MV-4-11 (cell line): ENCODE measurements at regions not wholly inside any gene's neighbourhood (a gene's known extent, or its start where the extent isn't known, plus 50 kb on each side); places are given as distances from the start of the nearest gene placed in this dataset.

Experiments used
- DNase-seq: peaks from one replicate; lab custom pipeline; 2025; lab: John Stamatoyannopoulos, UW

DNA sequence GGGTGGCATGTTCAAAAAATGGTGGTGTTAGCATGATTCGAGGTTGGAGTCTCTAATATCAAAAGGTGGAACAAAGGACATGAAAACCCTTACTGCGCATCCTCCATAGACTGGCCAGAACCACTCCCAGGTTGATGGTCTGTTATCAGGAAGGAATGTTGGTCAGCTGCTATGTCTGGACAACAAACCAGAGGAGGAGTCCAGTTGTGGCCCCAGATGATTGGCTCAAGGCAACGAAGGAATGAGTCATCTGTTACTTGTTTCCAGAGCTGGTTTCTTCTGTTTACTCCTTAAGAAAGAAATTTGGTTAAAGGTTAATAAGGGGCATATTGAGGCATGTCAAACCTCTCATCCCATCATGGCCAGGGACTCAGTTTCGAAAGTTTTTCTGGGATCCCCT, 56.8 kb upstream of the GRIA4 start:
- DNase-seq = no peak

DNA sequence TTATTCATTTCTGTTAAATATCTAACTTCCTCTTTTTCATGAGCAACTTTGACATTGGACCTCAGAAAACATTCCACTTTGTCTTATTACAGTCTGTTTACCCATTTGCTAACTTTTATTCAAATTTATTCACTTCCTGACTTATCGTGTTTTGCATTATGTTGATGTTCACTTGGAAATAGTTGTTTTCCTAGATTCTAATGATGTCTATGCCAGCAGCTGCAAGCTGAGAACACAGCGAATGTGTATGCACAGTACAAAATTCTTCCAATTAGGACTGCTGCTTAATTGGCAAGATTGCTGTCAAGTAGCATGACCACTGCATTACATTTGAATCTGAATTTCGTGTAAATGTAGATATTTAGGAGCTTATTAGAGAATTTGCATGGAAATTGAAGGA, 61.5 kb upstream of the GRIA4 start:
- peak; percentile 3 for DNase-seq

DNA sequence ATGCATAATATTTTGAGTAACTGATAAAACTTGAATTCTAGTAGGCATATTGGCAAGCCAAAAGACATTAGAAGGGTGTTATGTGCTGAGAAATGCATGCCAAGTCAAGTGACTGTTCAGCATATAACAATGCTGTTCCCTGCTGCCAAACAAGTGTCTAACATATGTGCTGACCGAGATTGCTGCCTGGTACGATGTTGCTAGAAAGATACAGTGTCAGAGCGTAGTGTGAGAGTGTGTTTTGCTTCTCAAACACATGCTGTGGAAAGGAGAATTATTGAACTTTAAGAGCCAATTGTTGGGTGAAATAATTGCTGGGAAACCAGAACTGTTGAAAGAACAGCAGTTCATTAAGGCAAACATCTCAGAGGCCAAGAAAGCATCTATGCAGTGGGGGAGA, 71.3 kb upstream of the GRIA4 start:
- DNase-seq = no peak

DNA sequence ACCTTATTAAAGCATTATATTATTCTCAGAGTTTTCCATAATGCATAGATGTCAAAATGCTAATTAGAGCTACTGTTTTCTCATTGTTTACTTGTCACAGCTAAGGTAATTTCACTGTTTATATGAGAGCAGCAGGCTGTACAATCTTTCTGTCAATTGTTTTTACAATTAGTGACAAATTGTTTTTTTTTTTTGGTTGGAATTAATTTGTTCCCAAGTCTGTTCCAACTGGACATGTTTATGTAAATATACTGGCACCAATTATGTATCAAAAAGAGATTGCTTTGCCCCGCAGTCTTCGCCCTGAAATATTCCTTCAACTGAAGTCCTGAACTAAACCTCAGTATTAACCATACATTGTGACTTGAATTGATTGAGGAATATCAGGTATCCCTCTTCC, 72.3 kb upstream of the GRIA4 start:
- DNase-seq = no peak

DNA sequence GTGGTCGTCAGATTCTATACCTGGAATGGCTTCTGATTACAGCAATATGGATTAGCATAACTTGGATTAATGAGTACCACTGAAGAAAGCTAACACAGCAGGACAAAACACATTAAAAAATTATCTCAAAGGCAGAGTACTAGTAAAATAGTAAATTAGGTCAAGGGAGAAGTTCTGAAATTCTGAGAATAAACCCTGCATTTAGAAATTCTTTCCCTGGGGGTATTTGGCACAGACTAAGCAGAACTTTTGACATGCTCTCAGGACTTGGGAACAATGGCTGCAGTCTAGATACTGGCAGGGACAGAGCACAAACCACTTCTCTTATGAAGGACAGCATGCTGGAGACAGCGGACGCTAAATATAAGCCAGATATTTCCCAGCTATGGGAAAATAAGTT, 85.6 kb upstream of the GRIA4 start:
- no peak for DNase-seq

DNA sequence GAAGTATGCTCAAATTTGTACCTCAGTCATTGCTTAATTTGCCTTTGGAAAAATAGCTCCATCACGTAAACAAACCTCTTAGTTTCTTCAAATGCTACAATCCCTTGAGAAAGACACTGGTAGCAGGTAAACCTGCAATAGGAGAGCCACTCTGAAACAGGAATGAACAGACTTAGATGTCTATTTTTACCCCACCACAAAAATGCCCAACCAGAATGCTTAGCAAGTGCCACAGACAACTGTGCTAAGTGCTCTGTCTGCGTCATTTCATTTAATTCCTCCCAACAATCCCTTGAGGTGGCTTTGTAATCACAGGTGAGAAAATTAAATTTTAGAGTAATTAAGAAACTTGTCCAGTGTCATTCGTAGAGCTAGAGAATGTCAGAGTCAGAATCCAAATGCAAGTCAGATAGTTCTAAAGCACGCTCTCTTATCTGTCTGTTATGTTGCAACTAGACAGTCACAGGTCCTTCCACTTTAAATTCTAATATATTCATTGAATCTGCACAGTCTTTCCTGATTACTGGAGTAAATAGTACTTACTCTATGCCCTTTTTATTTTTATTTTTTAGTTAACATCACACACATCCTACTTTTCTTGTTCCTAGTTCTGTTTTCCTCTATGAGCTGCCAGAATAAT, 89.0 kb upstream of the GRIA4 start:
- no peak for DNase-seq

DNA sequence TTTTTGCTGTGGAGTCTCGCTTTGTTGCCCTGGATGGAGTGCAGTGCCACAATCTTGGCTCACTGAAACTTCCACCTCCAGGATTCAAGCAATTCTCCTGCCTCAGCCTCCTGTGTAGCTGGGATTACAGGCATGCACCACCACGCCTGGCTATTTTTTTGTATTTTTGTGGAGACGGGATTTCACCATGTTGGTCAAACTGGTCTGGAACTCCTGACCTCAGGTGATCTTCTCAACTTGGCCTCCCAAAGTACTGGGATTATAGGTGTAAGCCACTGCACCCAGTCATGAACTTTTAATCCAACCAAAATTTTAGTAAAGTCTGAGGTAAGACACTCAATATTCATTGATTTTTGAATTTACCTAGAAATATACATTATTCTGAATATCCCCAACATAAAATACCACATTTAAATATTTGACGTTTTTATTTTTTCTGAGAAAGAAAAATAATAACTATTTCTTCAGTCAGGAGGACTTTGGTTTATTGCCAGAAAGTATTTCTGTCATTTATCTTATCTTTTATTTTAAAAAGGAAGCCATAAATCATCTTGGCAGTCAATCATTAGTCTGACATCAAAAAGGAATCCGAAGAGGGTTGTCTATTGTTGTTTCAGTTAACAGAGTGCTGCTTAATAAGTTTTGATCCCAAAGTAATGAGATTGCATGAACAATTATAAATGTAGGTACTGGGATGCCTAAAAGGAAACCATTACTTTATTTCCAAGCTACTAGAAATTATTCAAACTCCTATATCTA, 102.2 kb upstream of the GRIA4 start:
- no peak for DNase-seq

DNA sequence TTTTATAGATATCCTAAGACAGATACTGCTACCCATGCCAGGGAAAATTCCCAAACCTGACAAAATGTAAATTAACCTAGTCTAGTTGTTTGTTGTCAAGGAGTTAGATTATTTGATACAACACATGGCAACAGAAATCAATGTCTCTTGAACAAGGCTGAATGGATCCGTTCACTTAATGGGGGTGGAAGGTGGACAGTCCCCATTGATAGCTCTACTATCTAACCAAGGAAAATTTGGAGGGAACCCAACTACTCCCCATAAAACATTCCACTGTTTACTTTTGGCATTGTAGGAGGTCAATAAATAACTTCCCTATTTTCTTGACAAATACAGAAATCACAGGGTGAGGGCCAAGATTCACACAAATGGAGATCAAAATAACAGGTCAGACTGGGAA, 117.9 kb upstream of the GRIA4 start:
- DNase-seq = no peak

DNA sequence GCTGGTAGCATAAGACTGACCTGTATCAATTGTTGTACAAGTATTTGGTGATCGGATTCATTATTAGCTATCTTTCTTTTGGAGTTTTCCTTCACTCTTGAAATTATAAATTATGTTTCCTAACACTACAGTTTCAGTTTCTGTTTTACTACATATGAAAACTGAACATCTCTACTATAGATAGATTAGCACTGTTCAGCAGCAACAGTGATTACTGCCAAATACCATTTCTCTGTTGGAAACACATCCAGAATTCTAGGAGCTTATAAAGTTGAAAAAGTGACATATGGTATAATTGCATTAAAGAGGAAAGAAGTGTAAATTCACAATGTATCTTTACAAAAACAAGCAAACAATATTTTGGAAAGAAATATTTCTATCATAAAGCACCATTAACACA, 118.5 kb upstream of the GRIA4 start:
- no peak for DNase-seq

DNA sequence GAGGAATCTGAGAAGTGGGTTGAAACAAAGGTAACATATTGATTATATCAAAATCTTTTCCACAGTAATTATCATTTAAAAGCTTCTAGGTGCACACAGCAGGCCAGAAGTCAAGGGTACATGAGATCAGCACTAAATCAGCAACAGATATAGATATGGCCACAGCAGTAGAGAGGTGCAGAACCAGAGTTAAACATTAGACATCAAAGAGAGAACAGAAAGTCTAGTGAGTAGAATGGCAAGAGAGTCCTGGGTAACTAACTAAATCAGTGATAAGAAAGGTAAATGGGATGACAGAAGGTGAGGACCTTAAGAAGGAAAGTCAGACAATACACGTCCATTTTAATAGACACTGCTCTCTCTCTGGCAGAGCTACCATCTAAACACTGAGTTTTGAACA, 119.5 kb upstream of the GRIA4 start:
- no peak for DNase-seq

DNA sequence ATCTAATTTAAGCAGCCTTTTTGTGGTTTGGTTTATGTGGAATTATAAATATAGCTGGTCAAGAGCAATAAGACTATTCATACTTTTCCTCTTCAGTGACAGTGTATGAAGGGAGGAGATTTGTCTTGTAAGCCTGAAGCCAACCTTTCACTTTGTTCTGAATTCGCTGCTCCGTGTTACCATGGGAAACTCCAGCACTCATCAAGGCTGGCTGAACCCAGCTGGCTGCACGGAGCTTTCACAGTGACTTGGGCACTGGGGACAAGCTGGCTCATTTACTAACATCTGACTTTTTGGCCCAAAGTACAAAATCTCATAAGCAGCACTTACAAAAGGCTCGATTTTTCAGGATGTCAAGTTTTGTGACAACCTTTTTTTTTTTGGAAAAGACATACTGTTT, 120.4 kb upstream of the GRIA4 start:
- DNase-seq = no peak

DNA sequence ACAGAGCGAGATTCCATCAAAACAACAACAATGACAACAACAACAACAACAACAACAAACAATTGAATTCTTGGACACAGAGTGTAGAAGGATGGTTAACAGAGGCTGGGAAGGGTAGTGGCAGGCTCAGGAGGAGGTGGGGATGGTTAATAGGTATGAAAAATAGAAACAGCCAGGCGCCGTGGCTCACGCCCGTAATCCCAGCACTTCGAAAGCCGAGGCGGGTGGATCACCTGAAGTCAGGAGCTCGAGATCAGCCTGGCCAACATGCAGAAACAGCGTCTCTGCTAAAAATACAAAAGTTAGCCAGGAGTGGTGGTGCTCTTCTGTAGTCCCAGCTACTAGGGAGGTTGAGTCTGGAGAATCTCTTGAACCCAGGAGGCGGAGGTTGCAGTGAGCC, 122.9 kb upstream of the GRIA4 start:
- no peak for DNase-seq

DNA sequence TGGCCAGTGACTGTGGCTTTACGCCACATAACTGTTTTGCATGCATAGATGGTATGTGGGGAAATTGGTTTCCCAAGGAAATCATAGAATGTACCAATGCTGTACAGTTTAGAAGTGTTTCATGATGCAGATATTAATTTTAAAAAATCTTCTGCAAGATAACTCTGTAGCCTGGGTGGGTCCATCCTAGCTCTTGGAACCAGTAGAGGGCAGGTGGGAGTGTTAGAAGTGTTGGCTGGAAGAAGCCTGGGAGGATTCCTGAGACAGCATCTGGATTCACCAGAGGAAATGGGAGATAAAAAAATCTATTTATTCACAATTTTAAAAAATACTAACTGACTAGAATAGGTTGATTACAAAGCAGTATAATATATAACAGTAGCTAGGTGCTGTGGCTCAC, 139.9 kb upstream of the GRIA4 start:
- DNase-seq = no peak

DNA sequence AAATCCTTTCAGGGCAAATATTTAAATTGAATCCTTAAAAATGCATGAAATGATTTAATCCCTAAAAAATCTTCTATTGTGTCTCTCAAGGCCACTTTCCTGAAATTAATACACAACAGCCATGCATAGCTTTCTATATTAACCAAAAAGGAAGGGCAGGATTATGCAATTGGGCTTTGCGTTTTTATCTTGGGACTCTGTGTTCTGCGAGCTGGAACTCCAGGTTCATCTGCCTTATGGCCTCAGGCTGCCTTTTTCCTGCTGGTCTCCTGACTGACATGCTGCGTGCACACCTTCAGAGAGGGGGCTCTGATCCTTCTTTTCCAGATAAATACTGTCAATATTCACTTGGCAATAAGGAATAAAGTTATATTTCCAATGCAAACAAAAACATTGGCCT, 141.7 kb upstream of the GRIA4 start:
- no peak for DNase-seq

DNA sequence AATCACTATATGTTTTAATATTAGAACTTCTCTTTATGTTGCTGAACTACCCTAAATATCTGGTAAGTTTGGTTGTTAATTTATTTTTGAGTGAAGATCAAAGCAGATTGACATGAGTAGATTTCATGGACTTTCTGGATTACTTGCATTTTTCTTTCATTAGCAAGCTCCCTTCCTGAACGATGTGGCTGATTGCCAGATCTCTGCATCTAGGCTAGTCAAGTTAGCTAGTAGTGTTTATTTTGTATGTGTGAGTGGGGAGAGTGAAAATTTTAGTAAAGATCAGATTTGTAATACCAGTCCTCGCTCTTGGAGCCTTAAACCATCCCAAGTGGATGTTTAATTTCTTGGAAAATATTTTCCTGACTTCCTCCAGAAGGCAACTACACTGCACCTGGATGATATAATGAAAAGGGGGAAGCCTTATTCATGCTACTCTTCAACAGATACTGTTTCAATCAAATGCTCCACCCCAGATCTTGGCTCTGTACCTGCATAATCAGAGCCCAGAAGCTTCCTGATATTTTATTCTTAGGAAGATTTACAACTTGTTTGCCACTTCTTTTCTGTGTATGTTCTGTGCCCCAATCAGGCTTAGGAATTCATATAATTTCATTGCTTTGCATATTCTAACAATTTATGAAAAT, 143.2 kb upstream of the GRIA4 start:
- DNase-seq = no peak

DNA sequence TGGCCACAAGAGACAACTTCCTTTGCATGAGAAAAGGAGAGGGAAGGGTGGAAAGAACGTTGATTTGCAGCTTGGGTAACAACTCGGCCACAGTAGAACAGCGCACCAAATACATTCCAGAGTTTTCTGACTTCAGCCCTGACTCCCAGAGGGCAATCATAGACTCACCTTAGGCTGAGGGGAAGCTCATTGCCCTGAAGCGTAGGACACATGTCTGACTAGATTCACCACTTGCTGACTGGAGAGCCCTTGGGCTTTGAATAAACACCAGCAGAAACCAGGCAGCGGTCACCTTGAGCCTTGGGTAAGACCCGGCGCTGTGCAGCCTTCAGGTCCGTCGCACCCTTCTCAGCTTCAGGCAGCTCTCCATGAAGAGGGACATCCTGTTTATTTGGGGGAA, 151.8 kb upstream of the GRIA4 start:
- no peak for DNase-seq

DNA sequence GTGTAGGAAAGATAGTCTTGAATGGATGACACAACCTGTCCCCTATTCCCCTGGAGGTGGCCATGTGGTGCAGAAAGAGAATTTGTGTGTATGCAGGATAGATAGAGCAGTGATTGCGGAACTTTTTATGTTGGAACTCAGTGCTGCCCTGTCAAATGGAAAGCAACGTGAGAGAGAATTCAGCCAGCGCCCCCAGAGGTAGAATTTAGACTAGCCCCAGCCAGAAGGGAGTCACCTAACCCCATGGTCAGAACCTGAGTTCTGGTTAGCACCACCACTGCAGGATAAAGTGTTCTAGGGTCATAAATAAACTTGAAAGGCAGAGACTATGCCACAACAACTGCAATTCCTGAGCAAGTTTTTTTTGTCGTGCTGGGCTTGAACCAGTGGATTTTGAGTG, 152.9 kb upstream of the GRIA4 start:
- no peak for DNase-seq

DNA sequence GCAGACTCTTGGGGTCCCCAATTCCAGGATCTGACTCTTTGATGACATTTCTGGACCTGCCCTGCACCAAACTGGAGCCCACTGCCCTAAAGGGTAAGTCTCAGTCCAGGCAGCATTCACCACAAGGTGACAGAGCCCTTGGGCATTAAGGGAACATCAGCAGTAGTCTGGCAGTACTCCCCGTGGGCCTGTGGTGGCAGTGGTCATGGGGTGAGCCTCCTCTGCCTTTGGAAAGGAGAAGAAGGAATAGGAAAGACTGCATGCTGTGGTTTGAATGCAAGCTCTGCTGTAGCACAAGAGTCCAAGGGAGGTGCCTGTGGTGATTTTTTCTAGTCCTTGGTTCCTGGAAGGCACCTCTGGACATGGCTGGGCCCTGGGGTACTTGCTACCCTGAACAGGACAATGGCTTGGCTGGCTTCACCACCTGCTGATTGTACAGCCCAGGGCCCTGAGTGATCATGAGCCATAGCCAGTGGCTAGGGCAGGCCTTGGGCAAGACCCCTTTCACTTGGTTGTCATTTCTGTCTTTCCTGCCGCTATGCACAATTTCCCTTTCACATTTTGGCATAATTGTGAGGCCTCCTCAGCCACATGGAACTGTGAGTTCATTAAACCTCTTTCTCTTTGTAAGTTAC, 160.7 kb upstream of the GRIA4 start:
- DNase-seq = peak; percentile 59

DNA sequence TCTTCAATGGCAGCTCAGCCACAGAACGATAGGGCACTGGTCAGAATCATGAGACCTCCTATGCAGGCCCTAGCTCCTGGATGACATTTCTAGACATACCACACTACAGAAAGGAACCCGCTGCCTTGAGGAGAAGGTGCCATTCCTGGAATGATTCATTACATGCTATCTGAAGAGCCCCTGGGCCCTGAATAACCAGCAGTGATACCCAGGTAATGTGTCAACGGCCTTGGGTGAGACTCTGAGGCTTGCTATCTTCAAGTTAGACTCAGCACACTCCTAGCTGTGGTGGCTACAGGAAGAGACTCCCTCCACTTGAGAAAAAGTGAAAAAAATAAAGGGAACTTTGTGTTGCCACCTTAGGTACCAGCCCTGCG, 161.2 kb upstream of the GRIA4 start:
- no peak for DNase-seq

DNA sequence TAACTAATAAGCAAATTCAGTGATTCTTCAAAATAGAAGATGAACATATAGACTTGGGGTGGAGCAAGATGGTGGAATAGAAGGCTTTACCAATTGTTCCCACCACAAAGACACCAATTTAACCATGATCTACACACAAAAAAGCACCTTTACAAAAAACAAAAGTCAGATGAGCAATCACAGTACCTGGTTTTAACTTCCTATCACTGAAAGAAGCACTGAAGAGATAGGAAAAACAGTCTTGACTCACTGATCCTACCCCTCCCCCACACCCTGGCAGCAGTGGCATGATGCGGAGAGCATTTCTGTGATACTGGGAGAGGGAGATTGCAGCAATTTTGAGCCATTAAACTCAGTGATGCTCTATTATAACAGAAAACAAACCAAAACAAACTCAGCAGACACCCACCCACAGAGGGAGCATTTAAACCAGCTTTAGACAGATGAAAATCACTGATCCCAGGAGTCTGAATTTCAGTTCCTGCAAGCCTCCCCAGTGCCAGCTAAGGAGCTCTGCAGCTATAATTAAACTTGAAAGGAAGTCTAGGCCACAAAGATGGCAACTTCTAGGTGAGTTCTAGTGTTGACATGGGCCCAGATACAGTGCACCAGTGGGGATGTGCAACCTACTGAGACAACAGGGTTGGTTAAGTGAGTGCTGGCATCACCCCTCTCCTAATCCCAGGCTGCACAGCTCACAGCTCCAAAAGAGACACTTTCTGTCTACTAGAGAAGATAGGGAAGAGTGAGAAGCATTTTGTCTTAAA, 161.8 kb upstream of the GRIA4 start:
- no peak for DNase-seq

DNA sequence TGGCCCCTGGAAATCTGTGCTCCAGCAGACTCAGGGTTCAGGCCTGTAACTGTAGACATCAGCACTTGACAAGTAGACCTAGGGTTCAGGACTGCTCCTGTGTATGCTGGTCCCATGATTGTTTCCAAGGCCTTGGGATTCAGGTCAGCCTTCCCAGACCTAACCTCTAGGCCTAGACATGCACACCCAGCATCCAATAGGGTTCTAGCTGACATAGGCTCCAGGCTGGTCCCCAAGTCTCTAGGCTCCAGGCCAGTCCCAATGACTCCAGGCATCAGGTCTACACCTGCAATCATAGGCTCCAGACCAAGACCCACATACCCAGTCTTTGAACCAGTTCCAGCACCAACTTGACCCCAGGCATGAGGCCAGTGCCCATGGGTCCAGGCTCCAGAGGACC, 166.2 kb upstream of the GRIA4 start:
- no peak for DNase-seq

DNA sequence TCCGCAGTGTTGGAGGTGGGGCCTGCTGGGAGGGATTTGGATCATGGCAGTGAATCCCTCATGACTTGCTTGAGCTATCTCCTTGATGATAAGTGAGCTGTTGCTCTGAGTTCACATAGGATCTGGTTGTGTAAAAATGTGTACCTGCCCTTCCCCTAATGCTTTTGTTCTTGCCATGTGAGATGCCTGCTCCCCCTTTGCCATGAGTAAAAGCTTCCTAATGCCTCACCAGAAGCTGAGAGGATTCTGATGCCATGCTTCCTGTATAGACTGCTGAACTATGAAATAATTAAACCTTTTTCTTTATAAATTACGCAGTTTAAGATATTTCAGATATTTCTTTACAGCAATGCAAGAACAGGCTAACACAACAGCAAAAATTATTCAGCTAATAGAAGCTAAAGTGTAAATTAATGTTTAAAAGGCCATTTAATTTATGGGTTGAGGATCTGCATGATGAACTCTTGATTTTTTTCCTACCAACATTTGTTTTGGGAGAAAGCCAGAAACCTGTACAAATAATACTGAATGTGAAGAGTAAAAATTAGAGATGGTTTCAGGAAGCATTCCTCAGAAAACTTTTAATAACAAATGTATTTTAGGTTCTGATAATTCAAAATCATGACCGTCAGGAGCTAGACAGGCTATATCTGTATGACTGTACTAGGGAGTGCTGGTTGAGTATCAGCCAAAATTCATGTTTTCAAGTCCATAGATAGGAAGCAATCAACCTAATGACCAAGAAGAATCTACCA, 177.5 kb upstream of the GRIA4 start:
- DNase-seq = no peak
